ENCODE measurements at regions not wholly inside any gene's neighbourhood (a gene's known extent, or its start where the extent isn't known, plus 50 kb on each side); places are given as distances from the start of the nearest gene placed in this dataset.

DNA sequence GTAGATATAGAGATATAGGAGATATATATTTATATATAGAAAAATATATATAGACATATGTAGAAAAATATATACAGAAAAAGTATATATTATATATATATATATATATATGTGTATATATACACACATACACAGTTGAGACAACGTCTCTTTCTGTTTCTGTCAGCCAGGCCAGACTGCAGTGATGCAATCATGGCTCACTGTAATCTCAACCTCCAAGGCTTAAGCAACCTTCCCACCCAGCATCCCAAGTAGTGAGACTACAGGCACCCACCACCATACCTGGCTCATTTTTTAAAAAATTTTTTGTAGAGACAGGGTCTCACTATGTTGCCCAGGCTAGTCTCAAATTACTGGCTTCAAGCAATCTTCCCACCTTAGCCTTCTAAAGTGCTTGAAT, 426.3 kb downstream of the GPM6A start:
- no peak overlapping the region for H3K4me3 ChIP-seq (ENCODE audit: control insufficient read depth, low read depth, low read length)
- TF ChIP-seq, protein P1, sequence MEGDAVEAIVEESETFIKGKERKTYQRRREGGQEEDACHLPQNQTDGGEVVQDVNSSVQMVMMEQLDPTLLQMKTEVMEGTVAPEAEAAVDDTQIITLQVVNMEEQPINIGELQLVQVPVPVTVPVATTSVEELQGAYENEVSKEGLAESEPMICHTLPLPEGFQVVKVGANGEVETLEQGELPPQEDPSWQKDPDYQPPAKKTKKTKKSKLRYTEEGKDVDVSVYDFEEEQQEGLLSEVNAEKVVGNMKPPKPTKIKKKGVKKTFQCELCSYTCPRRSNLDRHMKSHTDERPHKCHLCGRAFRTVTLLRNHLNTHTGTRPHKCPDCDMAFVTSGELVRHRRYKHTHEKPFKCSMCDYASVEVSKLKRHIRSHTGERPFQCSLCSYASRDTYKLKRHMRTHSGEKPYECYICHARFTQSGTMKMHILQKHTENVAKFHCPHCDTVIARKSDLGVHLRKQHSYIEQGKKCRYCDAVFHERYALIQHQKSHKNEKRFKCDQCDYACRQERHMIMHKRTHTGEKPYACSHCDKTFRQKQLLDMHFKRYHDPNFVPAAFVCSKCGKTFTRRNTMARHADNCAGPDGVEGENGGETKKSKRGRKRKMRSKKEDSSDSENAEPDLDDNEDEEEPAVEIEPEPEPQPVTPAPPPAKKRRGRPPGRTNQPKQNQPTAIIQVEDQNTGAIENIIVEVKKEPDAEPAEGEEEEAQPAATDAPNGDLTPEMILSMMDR (conservative IDR thresholded peaks at IDR 0.05; ENCODE audit: control insufficient read depth, insufficient read depth, low read depth, low read length): no peak
- DNase-seq (ENCODE audit: low read depth): peak; percentile 19

DNA sequence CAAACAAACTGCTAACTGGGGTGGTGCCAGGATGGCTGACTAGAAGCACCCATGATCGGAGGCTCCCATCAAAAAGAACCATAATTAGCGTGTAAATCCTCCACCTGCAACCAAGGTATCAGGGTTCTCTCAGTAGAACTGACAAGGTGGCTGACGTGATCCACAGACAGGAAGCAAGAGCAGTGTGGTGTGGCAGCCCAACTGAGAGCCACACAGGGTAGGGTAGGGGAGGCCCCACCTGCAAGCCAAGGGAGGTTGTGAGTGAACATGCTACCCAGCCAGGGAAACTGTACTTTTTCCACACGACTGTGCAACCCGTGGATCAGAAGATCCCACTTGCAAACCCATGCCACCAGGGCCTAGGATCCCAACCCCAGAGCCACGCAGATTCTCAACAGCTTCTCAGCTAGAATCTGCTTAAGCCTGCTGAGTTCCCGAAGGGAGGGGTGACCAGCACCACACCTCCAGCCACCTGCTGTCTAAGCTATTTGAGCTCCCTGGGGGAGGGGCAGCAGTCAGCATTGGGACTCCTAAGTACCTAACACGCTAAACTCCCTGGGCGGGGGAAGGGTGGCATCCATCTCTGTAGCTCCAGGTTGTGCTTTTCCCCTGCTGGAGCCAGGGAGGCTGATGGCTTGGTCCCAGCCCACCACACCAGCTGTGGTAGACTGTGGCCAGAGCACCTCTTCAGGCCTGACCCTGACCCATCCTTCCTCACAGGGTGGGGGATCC, 425.1 kb downstream of the GPM6A start:
- TF ChIP-seq, protein P1 (conservative IDR thresholded peaks at IDR 0.05; ENCODE audit: control insufficient read depth, insufficient read depth, low read depth, low read length): no peak
- no peak for DNase-seq (ENCODE audit: low read depth)
- no peak overlapping the region for H3K4me3 ChIP-seq (ENCODE audit: control insufficient read depth, low read depth, low read length)

DNA sequence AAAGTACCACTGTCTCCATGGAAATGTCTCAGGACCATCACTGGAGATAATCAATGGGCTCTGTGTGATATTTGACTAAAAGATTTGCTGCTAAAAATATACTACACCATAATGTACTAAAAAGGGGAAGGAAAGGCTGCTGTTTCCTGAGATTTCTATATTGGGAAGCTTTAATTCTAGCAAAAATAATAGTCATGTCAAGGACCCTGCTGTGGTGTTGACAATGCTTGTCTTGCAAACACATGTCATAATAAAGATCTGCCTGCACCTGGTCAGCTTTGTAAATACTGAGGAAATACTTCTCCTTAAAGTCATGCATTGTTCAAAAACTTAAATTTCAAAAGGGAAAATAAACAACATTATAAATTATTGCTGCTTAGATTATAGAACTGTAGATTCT, 417.9 kb downstream of the GPM6A start:
- TF ChIP-seq, protein P1 (conservative IDR thresholded peaks at IDR 0.05; ENCODE audit: control insufficient read depth, insufficient read depth, low read depth, low read length): no peak
- no peak for DNase-seq (ENCODE audit: low read depth)

DNA sequence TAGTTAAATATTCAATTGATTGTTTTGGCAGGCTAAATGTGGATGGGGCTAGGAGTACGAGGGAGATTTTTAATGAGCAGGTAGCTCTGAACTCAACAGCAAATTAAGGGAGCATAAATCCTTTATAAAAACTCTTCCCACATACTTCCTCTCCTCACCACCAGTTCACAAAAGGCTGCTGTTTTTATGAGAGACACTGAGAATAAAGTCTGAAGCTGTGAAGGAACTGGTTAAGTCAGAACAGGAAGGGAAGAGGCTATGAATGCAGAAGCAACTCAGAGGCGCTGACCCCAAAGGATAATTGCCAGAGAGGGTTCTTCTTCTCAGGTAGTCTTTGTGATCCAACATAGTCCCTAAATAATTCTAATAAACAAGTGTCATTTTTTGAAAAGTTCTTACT, 406.1 kb downstream of the GPM6A start:
- no peak overlapping the region for H3K4me3 ChIP-seq (ENCODE audit: control insufficient read depth, low read depth, low read length)
- DNase-seq (ENCODE audit: low read depth): no peak
- TF ChIP-seq, protein P1 (conservative IDR thresholded peaks at IDR 0.05; ENCODE audit: control insufficient read depth, insufficient read depth, low read depth, low read length): no peak

More for the DNA sequence above, 417.9 kb downstream of the GPM6A start:
- no peak overlapping the region for H3K4me3 ChIP-seq (ENCODE audit: control insufficient read depth, low read depth, low read length)

DNA sequence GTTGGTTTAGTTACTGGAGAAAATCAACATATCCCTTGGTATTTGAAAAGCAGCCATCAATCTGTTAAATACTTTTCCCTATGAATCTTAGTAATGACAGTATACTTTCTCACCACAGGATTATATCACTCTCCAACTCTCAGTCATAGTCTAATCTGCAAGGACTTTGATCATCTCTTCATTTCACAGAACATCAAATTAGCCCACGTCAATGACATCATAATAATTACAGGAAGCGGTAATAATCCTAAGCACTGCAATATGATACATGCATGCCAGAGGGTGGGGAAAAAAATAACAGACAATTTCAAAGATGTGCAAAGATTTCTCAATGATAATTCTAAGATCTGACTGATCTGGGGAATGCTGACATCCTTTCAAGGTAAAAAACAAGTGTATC, 404.1 kb downstream of the GPM6A start:
- peak; percentile 39 for DNase-seq (ENCODE audit: low read depth)
- H3K4me3 ChIP-seq (ENCODE audit: control insufficient read depth, low read depth, low read length): no peak overlapping the region
- TF ChIP-seq, protein P1 (conservative IDR thresholded peaks at IDR 0.05; ENCODE audit: control insufficient read depth, insufficient read depth, low read depth, low read length): no peak

DNA sequence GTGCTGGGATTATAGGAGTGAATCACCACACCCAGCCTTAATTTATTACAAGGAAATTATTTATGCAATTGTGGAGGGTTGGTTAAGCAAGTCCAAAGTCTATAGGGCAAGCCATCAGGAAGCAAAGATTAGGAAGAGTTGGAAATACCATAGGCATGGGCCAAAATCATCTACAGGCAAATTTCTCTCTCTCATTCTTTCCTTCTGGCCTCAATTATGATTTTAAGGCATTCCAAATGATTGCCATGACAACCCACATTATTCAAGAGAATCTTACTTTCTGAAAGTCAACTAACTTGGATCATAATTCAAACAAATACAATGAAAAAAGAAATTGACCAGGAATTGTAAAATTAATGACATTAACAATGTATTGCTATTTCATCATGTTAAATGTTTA, 400.8 kb downstream of the GPM6A start:
- DNase-seq (ENCODE audit: low read depth): peak; percentile 33
- TF ChIP-seq, protein P1 (conservative IDR thresholded peaks at IDR 0.05; ENCODE audit: control insufficient read depth, insufficient read depth, low read depth, low read length): no peak
- H3K4me3 ChIP-seq (ENCODE audit: control insufficient read depth, low read depth, low read length): no peak overlapping the region

Measured in fibroblast of mammary gland (primary cell).